Astrocyte (in vitro differentiated cells and primary cell): ENCODE measurements at regions not wholly inside any gene's neighbourhood (a gene's known extent, or its start where the extent isn't known, plus 50 kb on each side); places are given as distances from the start of the nearest gene placed in this dataset.

Source experiments
- EZH2 ChIP-seq: IDR thresholded peaks from 2 replicates; pipeline ENCODE4 v1.6.1; 2012; ENCODE audit warnings: mild to moderate bottlenecking, low read length, inconsistent platforms; ENCODE audit not compliant: insufficient read depth
- TF ChIP-seq, protein P1 (sequence below): IDR thresholded peaks from 2 replicates; pipeline ENCODE4 v1.5.1; 2011; ENCODE audit warnings: low read depth, mild to moderate bottlenecking, inconsistent platforms, low read length, moderate library complexity; ENCODE audit not compliant: insufficient read depth

DNA sequence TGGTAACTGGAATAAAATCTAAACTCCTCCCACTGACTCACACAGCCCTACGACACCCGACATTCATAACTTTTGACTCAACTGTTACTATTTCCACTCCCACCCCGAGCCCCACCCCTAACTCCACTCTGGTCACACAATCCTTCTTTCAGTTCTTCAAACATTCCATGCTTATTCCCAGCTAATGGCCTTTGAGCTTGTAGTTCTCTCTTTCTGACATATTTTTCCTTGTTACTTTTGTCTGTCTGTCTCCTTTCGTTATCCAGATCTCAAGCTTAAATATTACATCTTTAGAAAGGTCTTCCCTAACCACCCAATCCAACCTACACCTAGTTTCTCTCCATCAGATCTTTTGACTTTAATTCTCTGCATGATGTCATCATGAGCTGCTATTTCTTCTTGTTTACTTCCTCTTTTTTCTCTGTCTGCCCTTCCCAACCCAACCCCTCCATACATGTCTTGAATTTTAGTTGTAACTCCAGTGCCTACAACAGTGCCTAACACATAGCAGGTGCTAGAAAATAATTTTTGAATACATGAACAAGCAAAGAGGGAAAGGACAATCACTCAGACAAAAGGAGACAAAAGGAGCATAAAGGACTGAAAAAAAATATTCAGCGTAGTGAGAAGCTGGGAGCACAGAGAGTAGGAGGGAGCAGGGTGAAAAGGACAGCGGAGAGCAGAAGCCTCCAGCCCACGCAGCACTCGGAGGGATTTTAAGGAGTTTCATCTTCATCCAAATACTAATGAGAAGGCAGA, 65.2 kb upstream of the SMIM36 start:
- TF ChIP-seq, protein P1, sequence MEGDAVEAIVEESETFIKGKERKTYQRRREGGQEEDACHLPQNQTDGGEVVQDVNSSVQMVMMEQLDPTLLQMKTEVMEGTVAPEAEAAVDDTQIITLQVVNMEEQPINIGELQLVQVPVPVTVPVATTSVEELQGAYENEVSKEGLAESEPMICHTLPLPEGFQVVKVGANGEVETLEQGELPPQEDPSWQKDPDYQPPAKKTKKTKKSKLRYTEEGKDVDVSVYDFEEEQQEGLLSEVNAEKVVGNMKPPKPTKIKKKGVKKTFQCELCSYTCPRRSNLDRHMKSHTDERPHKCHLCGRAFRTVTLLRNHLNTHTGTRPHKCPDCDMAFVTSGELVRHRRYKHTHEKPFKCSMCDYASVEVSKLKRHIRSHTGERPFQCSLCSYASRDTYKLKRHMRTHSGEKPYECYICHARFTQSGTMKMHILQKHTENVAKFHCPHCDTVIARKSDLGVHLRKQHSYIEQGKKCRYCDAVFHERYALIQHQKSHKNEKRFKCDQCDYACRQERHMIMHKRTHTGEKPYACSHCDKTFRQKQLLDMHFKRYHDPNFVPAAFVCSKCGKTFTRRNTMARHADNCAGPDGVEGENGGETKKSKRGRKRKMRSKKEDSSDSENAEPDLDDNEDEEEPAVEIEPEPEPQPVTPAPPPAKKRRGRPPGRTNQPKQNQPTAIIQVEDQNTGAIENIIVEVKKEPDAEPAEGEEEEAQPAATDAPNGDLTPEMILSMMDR: no peak
- TF ChIP-seq EZH2: no peak
